ENCODE measurements at regions not wholly inside any gene's neighbourhood (a gene's known extent, or its start where the extent isn't known, plus 50 kb on each side); places are given as distances from the start of the nearest gene placed in this dataset.

DNA sequence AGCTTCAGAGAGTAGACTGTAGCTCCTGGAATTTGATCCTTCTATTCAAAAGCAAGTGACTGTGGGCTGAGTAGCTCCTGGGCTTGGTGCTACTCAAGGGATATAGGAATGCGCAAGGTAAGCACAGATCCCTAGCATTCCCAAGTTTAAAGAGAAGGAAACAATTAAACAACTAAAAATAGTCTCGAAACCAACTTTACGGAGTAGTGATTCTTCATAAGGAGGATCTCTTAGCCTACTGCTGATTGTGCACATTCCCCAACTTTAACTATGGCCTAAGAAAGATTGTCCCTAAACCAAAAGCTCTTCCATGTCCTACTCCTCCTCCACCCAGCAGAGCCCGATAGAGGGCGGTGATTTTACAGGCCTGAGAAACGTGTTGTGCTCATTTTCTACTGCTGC, 226.5 kb upstream of the CAMK1G start:
- H2AFZ ChIP-seq (ENCODE audit: low read depth, low read length, severe bottlenecking): no peak overlapping the region
- H3K9me3 ChIP-seq (ENCODE audit: insufficient read depth, low read length): no peaks in the 10 kb centered on the region
- no peaks in the 10 kb centered on the region for H3K9me2 ChIP-seq (replicated peaks; ENCODE audit: insufficient read depth, low read length)
- H3K4me3 ChIP-seq (ENCODE audit: insufficient read depth, low read length, poor library complexity, severe bottlenecking): no peak overlapping the region
- no peaks in the 10 kb centered on the region for H4K20me1 ChIP-seq (ENCODE audit: low read depth, low read length)
- H3K79me2 ChIP-seq (ENCODE audit: insufficient read depth, low read length): no peaks in the 10 kb centered on the region
- no peak overlapping the region for H3K9ac ChIP-seq (ENCODE audit: low read length)
- no peaks in the 10 kb centered on the region for H3K36me3 ChIP-seq (ENCODE audit: low read length)
- H3K27me3 ChIP-seq (ENCODE audit: low read length): no peaks in the 10 kb centered on the region
- no peaks in the 10 kb centered on the region for H3F3A ChIP-seq (ENCODE audit: insufficient read depth)
- H3K4me2 ChIP-seq (ENCODE audit: low read depth, low read length, poor library complexity, severe bottlenecking): no peak overlapping the region
- no peak overlapping the region for H3K27ac ChIP-seq (ENCODE audit: low read depth, low read length)
- no peak for TF ChIP-seq EZH2phosphoT487 (conservative IDR thresholded peaks at IDR 0.05; ENCODE audit: low read length)
- TF ChIP-seq CTCF (IDR thresholded peaks at IDR 0.05; ENCODE audit: insufficient read depth, low read length, poor library complexity, severe bottlenecking): no peak

GRCh38 chr1:209363112-209363511, 220.4 kb upstream of the CAMK1G start:
- H4K20me1 ChIP-seq (ENCODE audit: low read depth, low read length): no peaks in the 10 kb centered on the region
- H2AFZ ChIP-seq (ENCODE audit: low read depth, low read length, severe bottlenecking): no peak overlapping the region
- H3F3A ChIP-seq (ENCODE audit: insufficient read depth): no peaks in the 10 kb centered on the region
- no peaks in the 10 kb centered on the region for H3K36me3 ChIP-seq (ENCODE audit: low read length)
- H3K79me2 ChIP-seq (ENCODE audit: insufficient read depth, low read length): no peaks in the 10 kb centered on the region
- H3K4me2 ChIP-seq (ENCODE audit: low read depth, low read length, poor library complexity, severe bottlenecking): no peak overlapping the region
- no peaks in the 10 kb centered on the region for H3K9me2 ChIP-seq (replicated peaks; ENCODE audit: insufficient read depth, low read length)
- H3K27ac ChIP-seq (ENCODE audit: low read depth, low read length): no peak overlapping the region
- no peak for TF ChIP-seq EZH2phosphoT487 (conservative IDR thresholded peaks at IDR 0.05; ENCODE audit: low read length)
- TF ChIP-seq CTCF (IDR thresholded peaks at IDR 0.05; ENCODE audit: insufficient read depth, low read length, poor library complexity, severe bottlenecking): no peak
- no peak overlapping the region for H3K4me3 ChIP-seq (ENCODE audit: insufficient read depth, low read length, poor library complexity, severe bottlenecking)
- H3K9ac ChIP-seq (ENCODE audit: low read length): no peak overlapping the region
- no peaks in the 10 kb centered on the region for H3K27me3 ChIP-seq (ENCODE audit: low read length)
- H3K9me3 ChIP-seq (ENCODE audit: insufficient read depth, low read length): no peaks in the 10 kb centered on the region

- Histone ChIP-seq H3K4me3 (ENCODE audit: insufficient read depth, low read length, poor library complexity, severe bottlenecking) (no peak overlapping the region), H3K27me3 (ENCODE audit: low read length) (no peaks in the 10 kb centered on the region), H3K9me2 (replicated peaks; ENCODE audit: insufficient read depth, low read length) (no peaks in the 10 kb centered on the region), H3K9me3 (ENCODE audit: insufficient read depth, low read length) (no peaks in the 10 kb centered on the region), H2AFZ (ENCODE audit: low read depth, low read length, severe bottlenecking) (no peak overlapping the region), H3K4me2 (ENCODE audit: low read depth, low read length, poor library complexity, severe bottlenecking) (no peak overlapping the region), H3K79me2 (ENCODE audit: insufficient read depth, low read length) (no peaks in the 10 kb centered on the region), H3F3A (ENCODE audit: insufficient read depth) (no peaks in the 10 kb centered on the region), H3K36me3 (ENCODE audit: low read length) (no peaks in the 10 kb centered on the region), H3K27ac (ENCODE audit: low read depth, low read length) (no peak overlapping the region), H3K9ac (ENCODE audit: low read length) (no peak overlapping the region), H4K20me1 (ENCODE audit: low read depth, low read length) (no peaks in the 10 kb centered on the region)
- TF ChIP-seq EZH2phosphoT487 (conservative IDR thresholded peaks at IDR 0.05; ENCODE audit: low read length): no peak
- no peak for TF ChIP-seq CTCF (IDR thresholded peaks at IDR 0.05; ENCODE audit: insufficient read depth, low read length, poor library complexity, severe bottlenecking)
These were observed 218.8 kb upstream of the CAMK1G start for GRCh38 chr1:209364716-209365115.

All from SU-DHL-6 (cell line).